HG03135 (cell line): ENCODE measurements at regions not wholly inside any gene's neighbourhood (a gene's known extent, or its start where the extent isn't known, plus 50 kb on each side); places are given as distances from the start of the nearest gene placed in this dataset.
"Not testable (repeated sequence)": the region's sequence is repeated elsewhere in the genome, so short reads cannot be mapped to it uniquely, and the experiment has no call there.

ENCODE experiments used
- ATAC-seq: cut with Tn5 transposase; IDR thresholded peaks from one replicate; pipeline ENCODE4 v1.9.1; 2021; ENCODE audit warnings: mild to moderate bottlenecking, moderate library complexity; ENCODE audit not compliant: unreplicated experiment

GRCh38 chr4:22630161-22630975, 62.4 kb upstream of the GBA3 start:
- not testable (repeated sequence) for ATAC-seq

GRCh38 chr4:22631167-22631566, 61.6 kb upstream of the GBA3 start:
- ATAC-seq, result not testable (repeated sequence)

GRCh38 chr4:22634541-22635181, 58.1 kb upstream of the GBA3 start:
- ATAC-seq, result no peak

GRCh38 chr4:22635182-22635549, 57.6 kb upstream of the GBA3 start:
- ATAC-seq, result not testable (repeated sequence)

- ATAC-seq, result no peak
Measured at GRCh38 chr4:22635692-22636091, 57.0 kb upstream of the GBA3 start.

GRCh38 chr4:22637306-22637705, 55.4 kb upstream of the GBA3 start:
- no peak for ATAC-seq
